SK-N-MC (cell line): ENCODE measurements at regions not wholly inside any gene's neighbourhood (a gene's known extent, or its start where the extent isn't known, plus 50 kb on each side); places are given as distances from the start of the nearest gene placed in this dataset.
A peak's percentile ranks its signal among the peaks of the same experiment; 100 is the strongest.

Experiments used
- DNase-seq: peaks from one replicate; pipeline ENCODE4 v3.0.0-alpha.2; 2011; ENCODE audit warnings: low read depth, low spot score
- H3K27ac ChIP-seq: fragments of 200-600 bp; sonication (generic); 2 replicates; pipeline ENCODE4 v1.5.1; 2016; ENCODE audit warnings: mixed run types
- H3K36me3 ChIP-seq: fragments of 200-600 bp; sonication (generic); 2 replicates; pipeline ENCODE4 v1.6.1; 2017; ENCODE audit warnings: antibody characterized with exemption, low read length, mixed read lengths; ENCODE audit not compliant: insufficient read depth
- H3K4me3 ChIP-seq: fragments of 200-600 bp; sonication (generic); 2 replicates; pipeline ENCODE4 v1.5.1; 2016
- H3K9ac ChIP-seq: fragments of 200-600 bp; sonication (generic); 2 replicates; pipeline ENCODE4 v1.8.0; 2017; ENCODE audit warnings: mixed run types, mixed read lengths; ENCODE audit not compliant: insufficient read length
- H3K9me3 ChIP-seq: fragments of 200-600 bp; sonication (generic); 2 replicates; pipeline ENCODE4 v1.6.1; 2017; ENCODE audit warnings: low read depth, mild to moderate bottlenecking, antibody characterized with exemption, low read length, moderate library complexity, mixed read lengths
- EZH2 ChIP-seq: fragments of 200-600 bp; sonication (generic); IDR thresholded peaks from one replicate; pipeline ENCODE4 v1.6.1; 2017; ENCODE audit warnings: antibody characterized with exemption
- FOXP2 ChIP-seq: optimal IDR thresholded peaks from 2 replicates; pipeline ENCODE3; 2011; ENCODE audit warnings: mild to moderate bottlenecking, moderate library complexity; ENCODE audit not compliant: insufficient read depth; ENCODE audit errors: extremely low read length, control extremely low read depth
- POLR2AphosphoS5 ChIP-seq: IDR thresholded peaks from 2 replicates; pipeline ENCODE4 v1.6.1; 2012; ENCODE audit warnings: mild to moderate bottlenecking, low read depth, low read length, borderline replicate concordance

DNA sequence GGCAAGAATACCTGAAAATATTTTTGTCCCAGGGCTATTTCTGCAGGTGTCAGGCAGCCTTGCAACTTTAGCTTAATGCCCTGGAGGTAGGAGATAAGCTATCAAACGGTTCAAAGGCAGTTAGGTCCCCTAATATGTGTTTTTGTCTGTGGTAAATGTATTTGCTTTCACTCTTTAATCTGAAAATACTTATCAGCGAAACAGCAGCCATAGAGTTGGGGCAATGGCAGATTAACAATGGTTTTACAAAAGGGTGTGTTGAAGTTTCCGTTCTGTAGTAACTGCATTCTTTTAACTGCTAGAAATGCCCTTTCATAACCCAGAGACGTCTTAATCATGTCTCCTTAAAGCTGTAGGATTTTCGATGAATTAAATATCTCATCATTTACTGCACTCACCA, 265.0 kb upstream of the TRIB2 start:
- no peaks in the 10 kb centered on the region for H3K9me3 ChIP-seq
- peak overlapping the region; percentile 4; the same call in 1 of the 2 replicates for H3K27ac ChIP-seq
- DNase-seq: no peak
- no peak for TF ChIP-seq POLR2AphosphoS5
- TF ChIP-seq FOXP2: no peak
- no peak for TF ChIP-seq EZH2
- no peak overlapping the region for H3K4me3 ChIP-seq
- no peaks in the 10 kb centered on the region for H3K36me3 ChIP-seq
- no peak overlapping the region for H3K9ac ChIP-seq

DNA sequence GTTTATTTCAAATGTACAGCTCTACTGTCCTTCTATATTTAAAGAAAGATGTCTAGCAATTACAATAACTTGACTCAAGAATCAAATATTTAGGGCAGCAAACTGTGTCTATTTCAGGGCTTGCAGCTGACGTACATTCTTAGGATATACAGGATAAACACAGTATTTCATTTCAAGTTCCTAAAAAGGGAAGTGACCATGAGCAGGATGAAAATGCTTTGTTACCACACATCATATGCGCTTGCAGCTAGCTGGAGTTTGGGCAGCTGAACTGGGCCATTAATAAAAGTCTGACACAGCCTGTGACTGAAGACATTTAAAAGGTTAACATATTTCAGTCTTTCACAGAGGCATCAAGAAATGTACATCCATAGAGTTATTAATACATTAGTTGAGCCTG, 264.6 kb upstream of the TRIB2 start:
- Histone ChIP-seq H3K36me3 (no peaks in the 10 kb centered on the region), H3K9ac (no peak overlapping the region), H3K4me3 (no peak overlapping the region), H3K9me3 (no peaks in the 10 kb centered on the region), H3K27ac (no peak overlapping the region)
- no peak for DNase-seq
- no peak for TF ChIP-seq FOXP2
- TF ChIP-seq EZH2: no peak
- TF ChIP-seq POLR2AphosphoS5: no peak

DNA sequence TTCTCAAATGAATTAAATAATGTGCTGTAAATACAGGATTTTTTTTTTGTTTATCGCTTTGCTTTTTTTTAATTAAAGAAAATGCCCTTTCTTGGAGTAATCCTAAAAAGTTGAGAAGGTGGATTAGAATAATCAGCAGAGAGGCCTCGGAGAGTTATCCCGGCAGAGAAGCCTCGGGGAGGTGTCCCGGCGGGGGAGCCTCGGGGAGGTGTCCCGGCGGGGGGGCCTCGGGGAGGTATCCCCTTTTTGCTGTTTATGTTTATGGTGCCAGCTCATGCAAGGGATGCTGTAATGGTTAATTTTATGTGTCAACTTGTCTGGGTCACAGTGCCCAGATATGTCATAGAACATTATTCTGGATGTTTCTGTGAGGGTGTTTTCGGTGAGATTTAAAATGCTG, 263.0 kb upstream of the TRIB2 start:
- no peak for TF ChIP-seq FOXP2
- no peak for TF ChIP-seq EZH2
- TF ChIP-seq POLR2AphosphoS5: no peak
- H3K27ac ChIP-seq: no peak overlapping the region
- no peaks in the 10 kb centered on the region for H3K36me3 ChIP-seq
- H3K9ac ChIP-seq: no peak overlapping the region
- no peaks in the 10 kb centered on the region for H3K9me3 ChIP-seq
- DNase-seq: no peak
- no peak overlapping the region for H3K4me3 ChIP-seq

DNA sequence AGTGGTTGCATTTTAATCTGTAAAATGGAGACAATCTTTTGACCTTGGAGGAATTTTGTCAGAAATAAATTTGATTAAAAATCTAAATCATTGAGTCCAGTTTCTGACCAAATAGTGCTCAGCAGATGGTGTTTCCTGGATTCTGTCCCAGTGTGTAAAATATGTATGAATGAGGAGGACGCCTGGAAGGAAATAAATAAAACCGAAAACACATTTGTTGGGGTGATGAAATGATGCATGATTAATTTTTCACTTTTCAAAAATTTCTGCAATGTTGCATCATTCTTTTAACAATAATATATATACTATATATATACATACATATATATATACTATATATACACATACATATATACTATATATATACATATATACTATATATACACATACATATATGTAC, 261.1 kb upstream of the TRIB2 start:
- no peak for DNase-seq

DNA sequence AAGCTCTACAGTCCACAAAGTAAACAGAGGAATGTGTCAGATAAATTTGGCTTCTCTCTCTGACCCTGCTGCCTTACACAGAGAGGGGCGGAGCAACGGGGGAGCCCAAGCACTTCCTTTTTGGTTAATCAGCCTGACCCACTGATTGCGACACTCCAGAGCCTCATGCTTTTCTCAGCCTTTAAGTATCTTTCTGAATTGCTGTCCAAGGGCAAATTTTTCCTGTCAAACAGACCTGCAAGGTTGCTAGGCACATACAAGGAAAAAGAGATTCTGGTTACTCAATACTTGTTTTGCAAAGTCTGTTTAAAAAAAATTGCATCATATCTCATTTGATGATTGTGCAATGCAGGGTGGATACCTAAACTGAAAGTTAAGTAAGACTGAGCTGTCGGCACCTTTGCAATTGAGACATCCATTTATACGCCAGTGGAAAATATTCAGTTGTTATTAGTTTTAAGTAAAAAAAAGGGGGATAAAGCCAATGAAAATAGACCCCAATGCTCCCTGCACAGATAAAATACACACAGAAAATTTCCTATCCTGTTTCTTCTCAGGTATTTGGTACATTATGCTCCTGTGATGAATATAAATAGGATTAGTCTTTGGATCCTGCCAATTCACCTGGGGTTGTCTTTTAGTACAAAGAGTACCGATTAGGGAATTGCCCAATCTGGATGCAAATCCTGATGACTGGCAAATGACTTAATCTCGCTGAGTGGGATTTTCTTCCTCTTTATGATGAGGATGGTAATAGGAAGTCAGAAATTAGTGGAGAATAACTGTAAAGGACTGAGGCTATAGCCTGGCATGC, 260.2 kb upstream of the TRIB2 start:
- Histone ChIP-seq H3K9ac (peak overlapping the region; percentile 46), H3K27ac (peak overlapping the region; percentile 95)

More for the DNA sequence above, 261.1 kb upstream of the TRIB2 start:
- Histone ChIP-seq H3K36me3 (no peaks in the 10 kb centered on the region), H3K4me3 (no peak overlapping the region), H3K9me3 (no peaks in the 10 kb centered on the region), H3K27ac (peak overlapping the region; percentile 83), H3K9ac (no peak overlapping the region)
- no peak for TF ChIP-seq EZH2
- TF ChIP-seq FOXP2: no peak
- no peak for TF ChIP-seq POLR2AphosphoS5

DNA sequence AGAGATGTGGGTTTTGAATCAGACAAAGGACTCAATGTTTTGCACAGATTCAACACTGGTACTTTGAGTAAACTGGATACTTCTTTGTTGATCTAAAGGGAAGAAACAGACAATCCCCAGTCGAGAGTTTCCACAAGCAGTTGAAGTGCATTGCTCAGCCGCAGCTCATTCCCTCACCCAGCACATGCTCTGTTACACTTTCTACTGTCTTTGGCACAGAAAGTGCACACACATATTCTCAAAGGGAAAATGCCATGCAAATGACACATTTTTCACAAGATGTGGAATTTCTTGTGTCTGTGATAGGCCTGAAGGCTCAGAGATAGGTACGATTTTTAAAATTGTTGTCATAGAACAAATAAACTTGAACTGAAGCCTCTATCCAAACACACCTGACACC, 258.9 kb upstream of the TRIB2 start:
- no peak for DNase-seq
- H3K9me3 ChIP-seq: peaks cover 2% of the 10 kb centered on the region; the same call in 1 of the 2 replicates
- H3K9ac ChIP-seq: no peak overlapping the region
- no peak overlapping the region for H3K27ac ChIP-seq
- H3K4me3 ChIP-seq: no peak overlapping the region
- H3K36me3 ChIP-seq: no peaks in the 10 kb centered on the region
- TF ChIP-seq POLR2AphosphoS5: no peak
- TF ChIP-seq EZH2: no peak
- no peak for TF ChIP-seq FOXP2

More for the DNA sequence above, 260.2 kb upstream of the TRIB2 start:
- TF ChIP-seq FOXP2: no peak
- TF ChIP-seq POLR2AphosphoS5: no peak; the same call in 1 of the 2 replicates
- peak; percentile 76 for DNase-seq
- Histone ChIP-seq H3K36me3 (no peaks in the 10 kb centered on the region), H3K4me3 (peak overlapping the region; percentile 48), H3K9me3 (peaks cover 2% of the 10 kb centered on the region; the same call in 1 of the 2 replicates)

- no peak overlapping the region for H3K9ac ChIP-seq
- H3K9me3 ChIP-seq: peaks cover 2% of the 10 kb centered on the region; the same call in 1 of the 2 replicates
- TF ChIP-seq FOXP2: no peak
- no peak for TF ChIP-seq POLR2AphosphoS5
- no peak for TF ChIP-seq EZH2
- no peaks in the 10 kb centered on the region for H3K36me3 ChIP-seq
- no peak for DNase-seq
- peak overlapping the region; percentile 44; the same call in 1 of the 2 replicates for H3K27ac ChIP-seq
- H3K4me3 ChIP-seq: no peak overlapping the region
Observed at GRCh38 chr2:12463189-12463588, 253.5 kb upstream of the TRIB2 start.

DNA sequence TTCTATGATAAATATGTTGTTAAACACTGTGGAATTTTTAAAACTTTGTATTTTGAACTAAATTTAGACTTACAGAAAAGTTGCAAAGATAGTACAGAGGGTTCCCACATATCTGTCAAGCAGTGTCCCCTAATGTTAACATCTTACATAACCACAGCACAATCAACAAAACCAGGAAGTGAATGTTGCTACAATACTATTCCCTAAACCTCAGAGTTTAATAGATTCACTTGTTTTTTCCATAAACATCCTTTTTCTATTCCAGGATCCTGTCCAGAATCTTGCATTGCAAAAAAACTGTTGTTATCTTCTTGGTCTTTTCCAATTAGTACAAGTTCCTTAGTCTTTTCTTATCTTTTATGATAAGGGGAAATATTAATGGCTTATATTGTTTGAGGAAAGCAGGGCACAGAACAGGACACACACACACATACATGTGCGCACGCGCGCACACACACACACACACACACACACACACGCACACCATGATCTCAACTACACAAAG, 251.1 kb upstream of the TRIB2 start:
- DNase-seq: no peak
- no peak overlapping the region for H3K4me3 ChIP-seq
- no peaks in the 10 kb centered on the region for H3K36me3 ChIP-seq
- no peak overlapping the region for H3K9ac ChIP-seq
- peak overlapping the region; percentile 86 for H3K27ac ChIP-seq
- TF ChIP-seq EZH2: no peak
- TF ChIP-seq POLR2AphosphoS5: no peak
- no peak for TF ChIP-seq FOXP2
- peaks cover 2% of the 10 kb centered on the region; the same call in 1 of the 2 replicates for H3K9me3 ChIP-seq

GRCh38 chr2:12467303-12467702, 249.4 kb upstream of the TRIB2 start:
- peak; percentile 61 for DNase-seq
- H3K36me3 ChIP-seq: no peaks in the 10 kb centered on the region
- H3K9me3 ChIP-seq: no peaks in the 10 kb centered on the region
- no peak overlapping the region for H3K4me3 ChIP-seq
- H3K9ac ChIP-seq: no peak overlapping the region
- H3K27ac ChIP-seq: peak overlapping the region; percentile 92
- TF ChIP-seq FOXP2 (no peak), POLR2AphosphoS5 (no peak; the same call in 1 of the 2 replicates), EZH2 (no peak)
